Mesenchymal stem cell (in vitro differentiated cells and primary cell): ENCODE measurements at regions not wholly inside any gene's neighbourhood (a gene's known extent, or its start where the extent isn't known, plus 50 kb on each side); places are given as distances from the start of the nearest gene placed in this dataset.
"Not testable (repeated sequence)": the region's sequence is repeated elsewhere in the genome, so short reads cannot be mapped to it uniquely, and the experiment has no call there.

Source experiments
- DNase-seq: peaks from one replicate; pipeline ENCODE4 v3.0.0-alpha.2; 2013
- H2AFZ ChIP-seq: one replicate; pipeline ENCODE4 v1.6.1; 2013; ENCODE audit warnings: low read depth, mild to moderate bottlenecking, control low read depth, inconsistent platforms, low read length, moderate library complexity
- H2AK5ac ChIP-seq: 2 replicates; pipeline ENCODE4 v1.6.1; 2013; ENCODE audit warnings: low read length, moderate library complexity, mild to moderate bottlenecking, inconsistent platforms; ENCODE audit not compliant: severe bottlenecking
- H2BK120ac ChIP-seq: one replicate; pipeline ENCODE4 v1.6.1; 2013; ENCODE audit warnings: low read depth, mild to moderate bottlenecking, inconsistent platforms, low read length, moderate library complexity
- H2BK12ac ChIP-seq, 2 experiments: one replicate each; pipeline ENCODE4 v1.6.1; 2013; ENCODE audit warnings: inconsistent platforms in 2 of 2, low read length in 2 of 2, mild to moderate bottlenecking in 2 of 2, moderate library complexity in 2 of 2, control low read depth in 1 of 2
- H2BK15ac ChIP-seq: one replicate; pipeline ENCODE4 v1.6.1; 2013; ENCODE audit warnings: mild to moderate bottlenecking, low read depth, inconsistent platforms; ENCODE audit not compliant: poor library complexity, severe bottlenecking
- H2BK5ac ChIP-seq: 2 replicates; pipeline ENCODE4 v1.6.1; 2013; ENCODE audit warnings: low read depth, mild to moderate bottlenecking, low read length, control low read depth, inconsistent platforms; ENCODE audit not compliant: poor library complexity, severe bottlenecking
- H3K14ac ChIP-seq, 2 experiments: one replicate each; pipeline ENCODE4 v1.6.1; 2013; ENCODE audit warnings: inconsistent platforms in 2 of 2, low read length in 2 of 2, control low read depth in 1 of 2, mild to moderate bottlenecking in 1 of 2, moderate library complexity in 1 of 2
- H3K18ac ChIP-seq, 2 experiments: one replicate each; pipeline ENCODE4 v1.6.1; 2013; ENCODE audit warnings: inconsistent platforms in 2 of 2, low read length in 2 of 2, control low read depth in 1 of 2, low read depth in 1 of 2, mild to moderate bottlenecking in 1 of 2
- H3K23ac ChIP-seq, 2 experiments: one replicate each; pipeline ENCODE4 v1.6.1; 2013; ENCODE audit warnings: inconsistent platforms in 2 of 2, low read length in 2 of 2, mild to moderate bottlenecking in 2 of 2, moderate library complexity in 2 of 2, control low read depth in 1 of 2
- H3K27ac ChIP-seq: 2 replicates; pipeline ENCODE4 v1.5.1; 2013; ENCODE audit warnings: mild to moderate bottlenecking, moderate library complexity, low read length, control low read depth, inconsistent platforms; ENCODE audit not compliant: poor library complexity, severe bottlenecking
- H3K27me3 ChIP-seq, 2 experiments: 2 replicates each; pipeline versions ENCODE4 v1.6.1 to v1.7.0; 2013; ENCODE audit warnings: low read length in 2 of 2, mild to moderate bottlenecking in 2 of 2, moderate library complexity in 2 of 2, control low read depth in 1 of 2, inconsistent platforms in 1 of 2; ENCODE audit not compliant: control insufficient read depth in 1 of 2, insufficient read depth in 1 of 2
- H3K36me3 ChIP-seq, 2 experiments: 2 replicates each; pipeline versions ENCODE4 v1.6.1 to v1.7.0; 2013; ENCODE audit warnings: low read length in 2 of 2, control low read depth in 1 of 2, inconsistent platforms in 1 of 2, low read depth in 1 of 2, mild to moderate bottlenecking in 1 of 2; ENCODE audit not compliant: insufficient read depth in 2 of 2, control insufficient read depth in 1 of 2
- H3K4ac ChIP-seq, 2 experiments: one replicate each; pipeline ENCODE4 v1.6.1; 2013; ENCODE audit warnings: inconsistent platforms in 2 of 2, low read length in 2 of 2, mild to moderate bottlenecking in 2 of 2, moderate library complexity in 2 of 2, control low read depth in 1 of 2, low read depth in 1 of 2
- H3K4me1 ChIP-seq: 2 replicates; pipeline ENCODE4 v1.6.1; 2013; ENCODE audit warnings: low read depth, low read length, control low read depth; ENCODE audit not compliant: control insufficient read depth, insufficient read depth
- H3K4me2 ChIP-seq: 2 replicates; pipeline ENCODE4 v1.6.1; 2013; ENCODE audit warnings: low read length, mild to moderate bottlenecking, inconsistent platforms; ENCODE audit not compliant: poor library complexity, severe bottlenecking
- H3K4me3 ChIP-seq, 2 experiments: 2 replicates each; pipeline versions ENCODE4 v1.5.1 to v1.7.0; 2013; ENCODE audit warnings: low read length in 2 of 2, mild to moderate bottlenecking in 2 of 2, control low read depth in 1 of 2, low read depth in 1 of 2; ENCODE audit not compliant: insufficient read depth in 1 of 2
- H3K79me1 ChIP-seq: replicated peaks from 2 replicates; pipeline ENCODE4 v1.6.1; 2013; ENCODE audit warnings: mild to moderate bottlenecking, control low read depth, low read length, inconsistent platforms; ENCODE audit not compliant: poor library complexity, severe bottlenecking
- H3K9ac ChIP-seq: 2 replicates; pipeline ENCODE4 v1.7.0; 2013; ENCODE audit warnings: mild to moderate bottlenecking, low read length, moderate library complexity
- H3K9me3 ChIP-seq: 2 replicates; pipeline ENCODE4 v1.7.0; 2013; ENCODE audit warnings: mild to moderate bottlenecking, low read length; ENCODE audit not compliant: control insufficient read depth
- H4K8ac ChIP-seq: one replicate; pipeline ENCODE4 v1.6.1; 2013; ENCODE audit warnings: inconsistent platforms, mild to moderate bottlenecking, low read length, moderate library complexity
- H4K91ac ChIP-seq: one replicate; pipeline ENCODE4 v1.6.1; 2013; ENCODE audit warnings: mild to moderate bottlenecking, low read length, inconsistent platforms
- WGBS: methylation state at CpG from one replicate; pipeline ENCODE4 v1.1.7; 2013; ENCODE audit warnings: mixed read lengths; 5-methylcytosine and 5-hydroxymethylcytosine counted together

GRCh38 chr4:75165100-75165499, 232.2 kb downstream of the PARM1 start:
- H3K27ac ChIP-seq, H3K79me1 ChIP-seq, H2BK15ac ChIP-seq, H3K27me3 ChIP-seq, DNase-seq, H3K9me3 ChIP-seq, H3K36me3 ChIP-seq, H3K4ac ChIP-seq, H2BK12ac ChIP-seq, H2AFZ ChIP-seq, H3K18ac ChIP-seq, H3K4me1 ChIP-seq, H3K23ac ChIP-seq, H2BK120ac ChIP-seq, H4K8ac ChIP-seq, H2BK5ac ChIP-seq, H3K14ac ChIP-seq, H3K4me3 ChIP-seq, H4K91ac ChIP-seq, H3K9ac ChIP-seq, H3K4me2 ChIP-seq, H2AK5ac ChIP-seq: not testable (repeated sequence)
- 100% methylated on average over 1 of the region's 2 CpGs for WGBS

- Histone ChIP-seq H2AFZ (no peak overlapping the region), H4K8ac (no peak overlapping the region), H2AK5ac (no peak overlapping the region), H3K27ac (no peak overlapping the region), H2BK120ac (no peak overlapping the region), H3K23ac (no peak overlapping the region), H3K9ac (no peak overlapping the region), H3K4me2 (no peak overlapping the region), H2BK5ac (no peak overlapping the region), H3K79me1 (no peaks in the 10 kb centered on the region), H3K27me3 (no peaks in the 10 kb centered on the region), H3K9me3 (peaks cover 14% of the 10 kb centered on the region), H3K4ac (no peak overlapping the region), H3K14ac (no peak overlapping the region), H3K36me3 (no peaks in the 10 kb centered on the region), H4K91ac (no peak overlapping the region), H3K4me1 (no peaks in the 10 kb centered on the region), H2BK15ac (no peak overlapping the region), H2BK12ac (no peak overlapping the region), H3K18ac (no peak overlapping the region), H3K4me3 (no peak overlapping the region)
- peak; percentile 28 for DNase-seq
- 100% methylated on average over 2 of the region's 3 CpGs for WGBS
Observed at GRCh38 chr4:75158451-75158850, 225.5 kb downstream of the PARM1 start.

- no peak for DNase-seq
- no peak overlapping the region for H3K23ac ChIP-seq
- no peak overlapping the region for H3K9ac ChIP-seq
- no peaks in the 10 kb centered on the region for H3K4me1 ChIP-seq
- no peak overlapping the region for H3K14ac ChIP-seq
- H3K36me3 ChIP-seq, result no peaks in the 10 kb centered on the region
- no peak overlapping the region for H2BK5ac ChIP-seq
- H3K4me2 ChIP-seq, result no peak overlapping the region
- no peak overlapping the region for H4K8ac ChIP-seq
- H3K18ac ChIP-seq, result no peak overlapping the region
- H3K27me3 ChIP-seq, result no peaks in the 10 kb centered on the region
- no peak overlapping the region for H4K91ac ChIP-seq
- H3K4ac ChIP-seq, result no peak overlapping the region
- peaks cover 14% of the 10 kb centered on the region for H3K9me3 ChIP-seq
- H2BK15ac ChIP-seq, result no peak overlapping the region
- no peak overlapping the region for H3K4me3 ChIP-seq
- no peak overlapping the region for H2BK120ac ChIP-seq
- no peaks in the 10 kb centered on the region for H3K79me1 ChIP-seq
- H3K27ac ChIP-seq, result no peak overlapping the region
- no peak overlapping the region for H2AK5ac ChIP-seq
- H2BK12ac ChIP-seq, result no peak overlapping the region
- no peak overlapping the region for H2AFZ ChIP-seq
Observed at GRCh38 chr4:75154994-75155393, 222.1 kb downstream of the PARM1 start.

DNA sequence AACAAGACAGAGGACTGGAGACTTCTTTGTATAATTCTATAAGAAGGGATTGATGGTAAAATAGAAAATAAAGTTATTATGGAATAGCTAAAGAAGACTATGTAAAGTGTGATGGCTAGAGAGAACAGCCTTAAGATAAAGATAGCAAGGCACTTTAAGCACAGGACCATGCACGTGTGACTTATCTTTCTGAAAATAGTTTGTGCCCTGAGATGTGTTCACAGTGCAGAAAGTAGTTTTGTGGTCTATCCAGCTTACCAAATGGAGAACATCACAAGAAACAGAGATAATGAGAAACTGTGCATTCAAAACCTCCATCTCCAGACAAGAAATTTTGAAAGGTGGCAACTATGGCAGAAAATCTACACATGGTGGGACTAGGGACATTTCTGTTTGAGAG, 213.3 kb downstream of the PARM1 start:
- no peak overlapping the region for H2AK5ac ChIP-seq
- H3K27ac ChIP-seq, result no peak overlapping the region
- H3K9ac ChIP-seq, result no peak overlapping the region
- no peak overlapping the region for H2BK15ac ChIP-seq
- no peak overlapping the region for H3K4me3 ChIP-seq
- H3K18ac ChIP-seq, result no peak overlapping the region
- no peak overlapping the region for H4K91ac ChIP-seq
- H3K9me3 ChIP-seq, result no peaks in the 10 kb centered on the region
- H2BK12ac ChIP-seq, result no peak overlapping the region
- no peak overlapping the region for H3K4ac ChIP-seq
- H2AFZ ChIP-seq, result no peak overlapping the region
- H3K14ac ChIP-seq, result no peak overlapping the region
- WGBS, result 70% methylated on average over 1 of the region's 1 CpG
- no peak overlapping the region for H3K23ac ChIP-seq
- H3K36me3 ChIP-seq, result no peaks in the 10 kb centered on the region
- H2BK120ac ChIP-seq, result no peak overlapping the region
- H3K27me3 ChIP-seq, result no peaks in the 10 kb centered on the region
- no peak overlapping the region for H3K4me2 ChIP-seq
- H4K8ac ChIP-seq, result no peak overlapping the region
- DNase-seq, result no peak
- no peaks in the 10 kb centered on the region for H3K79me1 ChIP-seq
- no peak overlapping the region for H2BK5ac ChIP-seq
- H3K4me1 ChIP-seq, result no peaks in the 10 kb centered on the region
